HL-60 (cell line): ENCODE measurements at regions not wholly inside any gene's neighbourhood (a gene's known extent, or its start where the extent isn't known, plus 50 kb on each side); places are given as distances from the start of the nearest gene placed in this dataset.

Experiments
- POLR2AphosphoS5 ChIP-seq: IDR thresholded peaks from 2 replicates; pipeline ENCODE4 v1.6.1; 2012; ENCODE audit warnings: low read depth
- REST ChIP-seq: IDR thresholded peaks from 2 replicates; pipeline ENCODE4 v1.6.1; 2012; ENCODE audit warnings: low read depth; ENCODE audit not compliant: insufficient replicate concordance
- TF ChIP-seq, protein P1 (sequence below): IDR thresholded peaks from one replicate; pipeline ENCODE4 v1.5.1; 2011; ENCODE audit warnings: low read length, control low read depth, inconsistent platforms; ENCODE audit not compliant: insufficient read depth

DNA sequence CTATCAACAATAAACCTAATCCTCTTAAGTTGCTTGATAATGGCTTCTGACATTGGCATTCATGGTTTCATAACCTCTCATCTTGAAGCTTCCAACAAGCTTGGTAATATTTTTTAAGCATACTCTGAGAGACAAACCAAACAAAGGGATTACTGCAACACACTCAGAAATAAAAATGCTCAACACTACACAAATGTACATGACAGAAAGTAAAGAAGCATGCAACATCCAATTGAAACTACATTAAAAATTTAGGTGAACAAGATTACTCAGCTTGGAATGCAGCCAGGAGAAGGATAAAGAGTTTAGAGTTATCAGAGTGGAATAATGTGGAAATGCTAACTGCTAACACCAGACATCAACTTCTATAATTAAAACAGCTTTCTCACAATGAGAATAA, 1136.6 kb upstream of the PABPC4L start:
- TF ChIP-seq REST (no peak), POLR2AphosphoS5 (no peak)
- TF ChIP-seq, protein P1, sequence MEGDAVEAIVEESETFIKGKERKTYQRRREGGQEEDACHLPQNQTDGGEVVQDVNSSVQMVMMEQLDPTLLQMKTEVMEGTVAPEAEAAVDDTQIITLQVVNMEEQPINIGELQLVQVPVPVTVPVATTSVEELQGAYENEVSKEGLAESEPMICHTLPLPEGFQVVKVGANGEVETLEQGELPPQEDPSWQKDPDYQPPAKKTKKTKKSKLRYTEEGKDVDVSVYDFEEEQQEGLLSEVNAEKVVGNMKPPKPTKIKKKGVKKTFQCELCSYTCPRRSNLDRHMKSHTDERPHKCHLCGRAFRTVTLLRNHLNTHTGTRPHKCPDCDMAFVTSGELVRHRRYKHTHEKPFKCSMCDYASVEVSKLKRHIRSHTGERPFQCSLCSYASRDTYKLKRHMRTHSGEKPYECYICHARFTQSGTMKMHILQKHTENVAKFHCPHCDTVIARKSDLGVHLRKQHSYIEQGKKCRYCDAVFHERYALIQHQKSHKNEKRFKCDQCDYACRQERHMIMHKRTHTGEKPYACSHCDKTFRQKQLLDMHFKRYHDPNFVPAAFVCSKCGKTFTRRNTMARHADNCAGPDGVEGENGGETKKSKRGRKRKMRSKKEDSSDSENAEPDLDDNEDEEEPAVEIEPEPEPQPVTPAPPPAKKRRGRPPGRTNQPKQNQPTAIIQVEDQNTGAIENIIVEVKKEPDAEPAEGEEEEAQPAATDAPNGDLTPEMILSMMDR = no peak
